ENCODE measurements at regions not wholly inside any gene's neighbourhood (a gene's known extent, or its start where the extent isn't known, plus 50 kb on each side); places are given as distances from the start of the nearest gene placed in this dataset.

DNA sequence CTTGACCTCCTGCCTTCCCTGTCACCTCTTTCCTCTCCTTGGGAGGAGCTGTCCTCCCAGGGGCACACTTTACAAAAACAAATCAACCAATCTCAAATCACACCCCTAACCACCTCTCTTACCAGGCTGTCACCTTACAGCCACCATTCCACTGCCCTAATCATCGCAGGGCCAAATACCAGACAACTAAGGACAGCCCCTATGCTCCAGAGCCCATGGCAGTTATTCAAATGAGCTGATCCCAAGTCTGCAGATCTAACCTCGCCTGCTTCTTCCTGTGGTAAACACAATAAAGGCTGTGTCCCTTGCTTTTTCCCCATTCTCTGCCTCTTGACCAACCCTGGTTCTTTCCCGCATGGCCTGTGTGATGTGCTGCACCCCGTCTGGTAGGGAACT, 154.2 kb upstream of the CNTNAP5 start:
- TF ChIP-seq, protein P1, sequence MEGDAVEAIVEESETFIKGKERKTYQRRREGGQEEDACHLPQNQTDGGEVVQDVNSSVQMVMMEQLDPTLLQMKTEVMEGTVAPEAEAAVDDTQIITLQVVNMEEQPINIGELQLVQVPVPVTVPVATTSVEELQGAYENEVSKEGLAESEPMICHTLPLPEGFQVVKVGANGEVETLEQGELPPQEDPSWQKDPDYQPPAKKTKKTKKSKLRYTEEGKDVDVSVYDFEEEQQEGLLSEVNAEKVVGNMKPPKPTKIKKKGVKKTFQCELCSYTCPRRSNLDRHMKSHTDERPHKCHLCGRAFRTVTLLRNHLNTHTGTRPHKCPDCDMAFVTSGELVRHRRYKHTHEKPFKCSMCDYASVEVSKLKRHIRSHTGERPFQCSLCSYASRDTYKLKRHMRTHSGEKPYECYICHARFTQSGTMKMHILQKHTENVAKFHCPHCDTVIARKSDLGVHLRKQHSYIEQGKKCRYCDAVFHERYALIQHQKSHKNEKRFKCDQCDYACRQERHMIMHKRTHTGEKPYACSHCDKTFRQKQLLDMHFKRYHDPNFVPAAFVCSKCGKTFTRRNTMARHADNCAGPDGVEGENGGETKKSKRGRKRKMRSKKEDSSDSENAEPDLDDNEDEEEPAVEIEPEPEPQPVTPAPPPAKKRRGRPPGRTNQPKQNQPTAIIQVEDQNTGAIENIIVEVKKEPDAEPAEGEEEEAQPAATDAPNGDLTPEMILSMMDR (IDR thresholded peaks at IDR 0.05; ENCODE audit: borderline replicate concordance, extremely low read depth, low read length, poor library complexity, severe bottlenecking), result no peak
- TF ChIP-seq EZH2 (IDR thresholded peaks at IDR 0.05; ENCODE audit: borderline replicate concordance, low read depth, low read length, severe bottlenecking), result no peak

All from DND-41 (cell line).